Peyer's patch (tissue), 4 donors: ENCODE measurements at regions not wholly inside any gene's neighbourhood (a gene's known extent, or its start where the extent isn't known, plus 50 kb on each side); places are given as distances from the start of the nearest gene placed in this dataset.

Experiments
- CTCF ChIP-seq, 6 experiments: fragments of 450-650 bp in 4 of 6; fragments of 200-600 bp in 2 of 6; sonication (generic) in 1 of 6; IDR thresholded peaks; one replicate each; pipeline ENCODE4 v1.5.1; 2017 to 2019; ENCODE audit warnings: antibody characterized with exemption in 6 of 6, mild to moderate bottlenecking in 3 of 6, moderate library complexity in 1 of 6
- POLR2A ChIP-seq, 2 donors: fragments of 450-650 bp; IDR thresholded peaks; one replicate each; pipeline ENCODE4 v1.5.1; 2017; ENCODE audit warnings: antibody characterized with exemption in 2 of 2, mild to moderate bottlenecking in 2 of 2, moderate library complexity in 2 of 2

DNA sequence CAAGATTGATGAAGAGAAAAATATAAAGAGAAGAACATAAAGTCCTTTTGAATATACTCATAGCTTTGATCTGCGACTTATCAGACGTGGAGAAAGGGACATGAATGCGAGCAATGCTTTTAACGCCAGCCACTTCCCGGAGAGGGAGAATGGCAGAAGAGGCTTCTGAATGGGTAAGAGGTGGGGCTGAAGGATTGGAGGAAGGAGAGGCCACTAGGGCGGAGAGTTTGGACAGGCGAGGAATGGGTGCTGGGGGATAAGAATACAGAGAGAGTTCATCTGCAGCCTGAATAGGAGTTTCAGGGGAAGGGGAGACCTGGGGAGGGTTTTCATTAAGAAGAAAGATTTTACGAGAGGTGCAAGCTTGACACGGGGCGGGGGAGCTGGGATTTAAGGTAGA is 2534.9 kb downstream of the PCDH7 start:
- TF ChIP-seq CTCF (IDR thresholded peaks at IDR 0.05) (no peak), POLR2A (IDR thresholded peaks at IDR 0.05) (no peak)
